Bone marrow (tissue), 2 donors: ENCODE measurements at regions not wholly inside any gene's neighbourhood (a gene's known extent, or its start where the extent isn't known, plus 50 kb on each side); places are given as distances from the start of the nearest gene placed in this dataset.

ENCODE experiments used
- DNase-seq, 2 donors: peaks; one replicate each; lab custom pipeline; 2025; lab: John Stamatoyannopoulos, UW

- DNase-seq = no peak
Observed at GRCh38 chr5:58149746-58150145, 310.1 kb downstream of the PLK2 start.

GRCh38 chr5:58149345-58149744 is 310.5 kb downstream of the PLK2 start:
- DNase-seq = no peak

- DNase-seq = no peak
Observed at GRCh38 chr5:58148254-58148775, 311.6 kb downstream of the PLK2 start.

GRCh38 chr5:58145397-58145934 is 314.4 kb downstream of the PLK2 start:
- DNase-seq = no peak

- no peak for DNase-seq
Observed at GRCh38 chr5:58143727-58144126, 316.2 kb downstream of the PLK2 start.

- DNase-seq = no peak
Observed at GRCh38 chr5:58143181-58143580, 316.7 kb downstream of the PLK2 start.

GRCh38 chr5:58138791-58139190 is 321.1 kb downstream of the PLK2 start:
- no peak for DNase-seq

- no peak for DNase-seq
Observed at GRCh38 chr5:58136406-58136805, 323.5 kb downstream of the PLK2 start.

- no peak for DNase-seq
Observed at GRCh38 chr5:58135571-58136335, 324.1 kb downstream of the PLK2 start.

GRCh38 chr5:58133631-58134296 is 326.1 kb downstream of the PLK2 start:
- DNase-seq = no peak

- no peak for DNase-seq
Observed at GRCh38 chr5:58133216-58133615, 326.7 kb downstream of the PLK2 start.

- DNase-seq = no peak
Observed at GRCh38 chr5:58127255-58128220, 332.3 kb downstream of the PLK2 start.

GRCh38 chr5:58123501-58123900 is 336.4 kb downstream of the PLK2 start:
- no peak for DNase-seq

- no peak for DNase-seq
Observed at GRCh38 chr5:58122848-58123392, 337.0 kb downstream of the PLK2 start.

GRCh38 chr5:58122157-58122556 is 337.7 kb downstream of the PLK2 start:
- no peak for DNase-seq

GRCh38 chr5:58121391-58121790 is 338.5 kb downstream of the PLK2 start:
- no peak for DNase-seq

- DNase-seq = no peak
Observed at GRCh38 chr5:58117542-58117941, 342.3 kb downstream of the PLK2 start.

- no peak for DNase-seq
Observed at GRCh38 chr5:58116346-58116745, 343.5 kb downstream of the PLK2 start.

- no peak for DNase-seq
Observed at GRCh38 chr5:58115811-58116210, 344.1 kb downstream of the PLK2 start.

GRCh38 chr5:58114324-58114723 is 345.6 kb downstream of the PLK2 start:
- DNase-seq = no peak

GRCh38 chr5:58113172-58113571 is 346.7 kb downstream of the PLK2 start:
- no peak for DNase-seq

GRCh38 chr5:58108511-58108910 is 351.4 kb downstream of the PLK2 start:
- DNase-seq = no peak
